H1 (cell line): ENCODE measurements at regions not wholly inside any gene's neighbourhood (a gene's known extent, or its start where the extent isn't known, plus 50 kb on each side); places are given as distances from the start of the nearest gene placed in this dataset.

Source experiments
- ATF2 ChIP-seq: IDR thresholded peaks from 2 replicates; pipeline ENCODE4 v1.6.1; 2012; ENCODE audit warnings: low read length, inconsistent platforms
- CEBPB ChIP-seq: IDR thresholded peaks from 2 replicates; pipeline ENCODE4 v1.6.1; 2012; ENCODE audit warnings: low read depth, low read length
- CHD1 ChIP-seq: IDR thresholded peaks from 2 replicates; pipeline ENCODE4 v1.6.1; 2012; ENCODE audit warnings: low read depth, low read length, improper control_type of control experiment
- HDAC6 ChIP-seq: IDR thresholded peaks from one replicate; pipeline ENCODE4 v1.7.1; 2012; ENCODE audit warnings: low read depth, mild to moderate bottlenecking, inconsistent platforms, low read length, moderate library complexity
- JUN ChIP-seq: IDR thresholded peaks from 2 replicates; pipeline ENCODE4 v1.6.1; 2011; ENCODE audit warnings: low read depth, mild to moderate bottlenecking, improper control_type of control experiment, low read length
- SP1 ChIP-seq: IDR thresholded peaks from 2 replicates; pipeline ENCODE4 v1.6.1; 2011; ENCODE audit warnings: low read depth, low read length
- SP4 ChIP-seq: IDR thresholded peaks from 2 replicates; pipeline ENCODE4 v1.6.1; 2012; ENCODE audit warnings: low read length, inconsistent platforms
- TF ChIP-seq, protein P1 (sequence below): fragments of 300-600 bp; sonication (generic); IDR thresholded peaks from 2 replicates; pipeline ENCODE4 v1.7.1; 2012; ENCODE audit warnings: low read length, moderate library complexity, mild to moderate bottlenecking, inconsistent platforms; ENCODE audit not compliant: insufficient replicate concordance

- no peak for TF ChIP-seq CHD1
- no peak for TF ChIP-seq SP4
- TF ChIP-seq CEBPB: no peak
- no peak for TF ChIP-seq HDAC6
- TF ChIP-seq, protein P1, sequence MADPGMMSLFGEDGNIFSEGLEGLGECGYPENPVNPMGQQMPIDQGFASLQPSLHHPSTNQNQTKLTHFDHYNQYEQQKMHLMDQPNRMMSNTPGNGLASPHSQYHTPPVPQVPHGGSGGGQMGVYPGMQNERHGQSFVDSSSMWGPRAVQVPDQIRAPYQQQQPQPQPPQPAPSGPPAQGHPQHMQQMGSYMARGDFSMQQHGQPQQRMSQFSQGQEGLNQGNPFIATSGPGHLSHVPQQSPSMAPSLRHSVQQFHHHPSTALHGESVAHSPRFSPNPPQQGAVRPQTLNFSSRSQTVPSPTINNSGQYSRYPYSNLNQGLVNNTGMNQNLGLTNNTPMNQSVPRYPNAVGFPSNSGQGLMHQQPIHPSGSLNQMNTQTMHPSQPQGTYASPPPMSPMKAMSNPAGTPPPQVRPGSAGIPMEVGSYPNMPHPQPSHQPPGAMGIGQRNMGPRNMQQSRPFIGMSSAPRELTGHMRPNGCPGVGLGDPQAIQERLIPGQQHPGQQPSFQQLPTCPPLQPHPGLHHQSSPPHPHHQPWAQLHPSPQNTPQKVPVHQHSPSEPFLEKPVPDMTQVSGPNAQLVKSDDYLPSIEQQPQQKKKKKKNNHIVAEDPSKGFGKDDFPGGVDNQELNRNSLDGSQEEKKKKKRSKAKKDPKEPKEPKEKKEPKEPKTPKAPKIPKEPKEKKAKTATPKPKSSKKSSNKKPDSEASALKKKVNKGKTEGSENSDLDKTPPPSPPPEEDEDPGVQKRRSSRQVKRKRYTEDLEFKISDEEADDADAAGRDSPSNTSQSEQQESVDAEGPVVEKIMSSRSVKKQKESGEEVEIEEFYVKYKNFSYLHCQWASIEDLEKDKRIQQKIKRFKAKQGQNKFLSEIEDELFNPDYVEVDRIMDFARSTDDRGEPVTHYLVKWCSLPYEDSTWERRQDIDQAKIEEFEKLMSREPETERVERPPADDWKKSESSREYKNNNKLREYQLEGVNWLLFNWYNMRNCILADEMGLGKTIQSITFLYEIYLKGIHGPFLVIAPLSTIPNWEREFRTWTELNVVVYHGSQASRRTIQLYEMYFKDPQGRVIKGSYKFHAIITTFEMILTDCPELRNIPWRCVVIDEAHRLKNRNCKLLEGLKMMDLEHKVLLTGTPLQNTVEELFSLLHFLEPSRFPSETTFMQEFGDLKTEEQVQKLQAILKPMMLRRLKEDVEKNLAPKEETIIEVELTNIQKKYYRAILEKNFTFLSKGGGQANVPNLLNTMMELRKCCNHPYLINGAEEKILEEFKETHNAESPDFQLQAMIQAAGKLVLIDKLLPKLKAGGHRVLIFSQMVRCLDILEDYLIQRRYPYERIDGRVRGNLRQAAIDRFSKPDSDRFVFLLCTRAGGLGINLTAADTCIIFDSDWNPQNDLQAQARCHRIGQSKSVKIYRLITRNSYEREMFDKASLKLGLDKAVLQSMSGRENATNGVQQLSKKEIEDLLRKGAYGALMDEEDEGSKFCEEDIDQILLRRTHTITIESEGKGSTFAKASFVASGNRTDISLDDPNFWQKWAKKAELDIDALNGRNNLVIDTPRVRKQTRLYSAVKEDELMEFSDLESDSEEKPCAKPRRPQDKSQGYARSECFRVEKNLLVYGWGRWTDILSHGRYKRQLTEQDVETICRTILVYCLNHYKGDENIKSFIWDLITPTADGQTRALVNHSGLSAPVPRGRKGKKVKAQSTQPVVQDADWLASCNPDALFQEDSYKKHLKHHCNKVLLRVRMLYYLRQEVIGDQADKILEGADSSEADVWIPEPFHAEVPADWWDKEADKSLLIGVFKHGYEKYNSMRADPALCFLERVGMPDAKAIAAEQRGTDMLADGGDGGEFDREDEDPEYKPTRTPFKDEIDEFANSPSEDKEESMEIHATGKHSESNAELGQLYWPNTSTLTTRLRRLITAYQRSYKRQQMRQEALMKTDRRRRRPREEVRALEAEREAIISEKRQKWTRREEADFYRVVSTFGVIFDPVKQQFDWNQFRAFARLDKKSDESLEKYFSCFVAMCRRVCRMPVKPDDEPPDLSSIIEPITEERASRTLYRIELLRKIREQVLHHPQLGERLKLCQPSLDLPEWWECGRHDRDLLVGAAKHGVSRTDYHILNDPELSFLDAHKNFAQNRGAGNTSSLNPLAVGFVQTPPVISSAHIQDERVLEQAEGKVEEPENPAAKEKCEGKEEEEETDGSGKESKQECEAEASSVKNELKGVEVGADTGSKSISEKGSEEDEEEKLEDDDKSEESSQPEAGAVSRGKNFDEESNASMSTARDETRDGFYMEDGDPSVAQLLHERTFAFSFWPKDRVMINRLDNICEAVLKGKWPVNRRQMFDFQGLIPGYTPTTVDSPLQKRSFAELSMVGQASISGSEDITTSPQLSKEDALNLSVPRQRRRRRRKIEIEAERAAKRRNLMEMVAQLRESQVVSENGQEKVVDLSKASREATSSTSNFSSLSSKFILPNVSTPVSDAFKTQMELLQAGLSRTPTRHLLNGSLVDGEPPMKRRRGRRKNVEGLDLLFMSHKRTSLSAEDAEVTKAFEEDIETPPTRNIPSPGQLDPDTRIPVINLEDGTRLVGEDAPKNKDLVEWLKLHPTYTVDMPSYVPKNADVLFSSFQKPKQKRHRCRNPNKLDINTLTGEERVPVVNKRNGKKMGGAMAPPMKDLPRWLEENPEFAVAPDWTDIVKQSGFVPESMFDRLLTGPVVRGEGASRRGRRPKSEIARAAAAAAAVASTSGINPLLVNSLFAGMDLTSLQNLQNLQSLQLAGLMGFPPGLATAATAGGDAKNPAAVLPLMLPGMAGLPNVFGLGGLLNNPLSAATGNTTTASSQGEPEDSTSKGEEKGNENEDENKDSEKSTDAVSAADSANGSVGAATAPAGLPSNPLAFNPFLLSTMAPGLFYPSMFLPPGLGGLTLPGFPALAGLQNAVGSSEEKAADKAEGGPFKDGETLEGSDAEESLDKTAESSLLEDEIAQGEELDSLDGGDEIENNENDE: no peak
- TF ChIP-seq SP1: no peak
- TF ChIP-seq ATF2: no peak
- no peak for TF ChIP-seq JUN
Measured at GRCh38 chr3:180529778-180530177, 72.2 kb upstream of the TTC14 start.
